Activated CD4-positive, alpha-beta memory T cell treated with anti-CD3 and anti-CD28 coated beads for 36 hours (primary cell): ENCODE measurements at regions not wholly inside any gene's neighbourhood (a gene's known extent, or its start where the extent isn't known, plus 50 kb on each side); places are given as distances from the start of the nearest gene placed in this dataset.

ENCODE experiments used
- CTCF ChIA-PET: fragments of 350-600 bp; sonication (Branson Sonifier 250); formaldehyde crosslinking; loops from one replicate; lab custom pipeline; 2021; ENCODE audit warnings: antibody characterized with exemption, inconsistent platforms; lab: Charles Lee
- POLR2A ChIA-PET: fragments of 350-600 bp; sonication (Branson Sonifier 250); formaldehyde crosslinking; loops from one replicate; lab custom pipeline; 2021; ENCODE audit warnings: antibody characterized with exemption; lab: Charles Lee
- DNase-seq: peaks from one replicate; pipeline ENCODE4 v3.0.0-alpha.2; 2020
- H3K27ac Mint-ChIP-seq: one replicate; pipeline ENCODE4 v1.8.0; 2021; ENCODE audit warnings: mixed read lengths
- H3K27me3 Mint-ChIP-seq: one replicate; pipeline ENCODE4 v1.8.0; 2021; ENCODE audit warnings: mixed read lengths
- H3K36me3 Mint-ChIP-seq: one replicate; pipeline ENCODE4 v1.8.0; 2021; ENCODE audit warnings: mixed read lengths
- H3K4me1 Mint-ChIP-seq: one replicate; pipeline ENCODE4 v1.8.0; 2021; ENCODE audit warnings: low read depth, mixed read lengths
- H3K4me3 Mint-ChIP-seq: one replicate; pipeline ENCODE4 v1.8.0; 2021; ENCODE audit warnings: mild to moderate bottlenecking, mixed read lengths
- H3K9me3 Mint-ChIP-seq: one replicate; pipeline ENCODE4 v1.8.0; 2021; ENCODE audit warnings: mixed read lengths
- intact Hi-C: fragments of 100-400 bp; cut with micrococcal nuclease; formaldehyde crosslinking; loops from one replicate; pipeline ENCODE4 v1.15.1; 2023

GRCh38 chr7:25611196-25611595 lies 382.9 kb upstream of the NPVF start:
- POLR2A ChIA-PET, result no interaction called here
- CTCF ChIA-PET, result no interaction called here
- intact Hi-C loops, result no loop called here

GRCh38 chr7:25613912-25614311 lies 385.6 kb upstream of the NPVF start:
- intact Hi-C loops, result no loop called here
- DNase-seq, result no peak
- peaks cover 5% of the 10 kb centered on the region for H3K9me3 Mint-ChIP-seq
- H3K27me3 Mint-ChIP-seq, result peaks cover 7% of the 10 kb centered on the region
- ChIA-PET CTCF (no interaction called here), POLR2A (no interaction called here)
- H3K4me3 Mint-ChIP-seq, result no peak overlapping the region
- H3K4me1 Mint-ChIP-seq, result no peaks in the 10 kb centered on the region
- H3K36me3 Mint-ChIP-seq, result no peaks in the 10 kb centered on the region
- H3K27ac Mint-ChIP-seq, result no peak overlapping the region

More at GRCh38 chr7:25611196-25611595, 382.9 kb upstream of the NPVF start:
- no peak overlapping the region for H3K4me3 Mint-ChIP-seq
- H3K27ac Mint-ChIP-seq, result no peak overlapping the region
- peaks cover 5% of the 10 kb centered on the region for H3K9me3 Mint-ChIP-seq
- peaks cover 7% of the 10 kb centered on the region for H3K27me3 Mint-ChIP-seq
- H3K4me1 Mint-ChIP-seq, result no peaks in the 10 kb centered on the region
- H3K36me3 Mint-ChIP-seq, result no peaks in the 10 kb centered on the region
- DNase-seq, result no peak

GRCh38 chr7:25614415-25614814 lies 386.1 kb upstream of the NPVF start:
- Mint-ChIP-seq H3K4me3 (no peak overlapping the region), H3K36me3 (no peaks in the 10 kb centered on the region), H3K27me3 (peaks cover 7% of the 10 kb centered on the region), H3K27ac (no peak overlapping the region), H3K9me3 (peaks cover 5% of the 10 kb centered on the region), H3K4me1 (peaks cover 2% of the 10 kb centered on the region)
- no peak for DNase-seq
- POLR2A ChIA-PET, result no interaction called here
- CTCF ChIA-PET, result interaction anchor here (0.6 kb wide), 1 partner anchor 45 kb away, joined by 3 read pairs; no protein-coding TSS in a partner anchor
- intact Hi-C loops, result no loop called here

- Mint-ChIP-seq H3K4me1 (peaks cover 5% of the 10 kb centered on the region), H3K36me3 (no peaks in the 10 kb centered on the region), H3K27ac (no peak overlapping the region), H3K9me3 (peaks cover 5% of the 10 kb centered on the region), H3K4me3 (no peak overlapping the region), H3K27me3 (peaks cover 7% of the 10 kb centered on the region)
- no peak for DNase-seq
- ChIA-PET POLR2A (no interaction called here), CTCF (interaction anchor here (0.6 kb wide), 1 partner anchor 46 kb away, joined by 3 read pairs; no protein-coding TSS in a partner anchor)
- intact Hi-C loops, result no loop called here
These were observed 386.7 kb upstream of the NPVF start for GRCh38 chr7:25615003-25615402.

- H3K27ac Mint-ChIP-seq, result no peak overlapping the region
- DNase-seq, result no peak
- H3K9me3 Mint-ChIP-seq, result peaks cover 5% of the 10 kb centered on the region
- intact Hi-C loops, result no loop called here
- POLR2A ChIA-PET, result no interaction called here
- peaks cover 11% of the 10 kb centered on the region for H3K4me1 Mint-ChIP-seq
- H3K27me3 Mint-ChIP-seq, result peaks cover 5% of the 10 kb centered on the region
- H3K36me3 Mint-ChIP-seq, result no peaks in the 10 kb centered on the region
- H3K4me3 Mint-ChIP-seq, result no peak overlapping the region
- CTCF ChIA-PET, result no interaction called here
These were observed 387.3 kb upstream of the NPVF start for GRCh38 chr7:25615593-25615992.

GRCh38 chr7:25617214-25617613 lies 388.9 kb upstream of the NPVF start:
- no peak for DNase-seq
- intact Hi-C loops, result no loop called here
- H3K9me3 Mint-ChIP-seq, result peaks cover under 1% of the 10 kb centered on the region
- H3K36me3 Mint-ChIP-seq, result no peaks in the 10 kb centered on the region
- no peak overlapping the region for H3K4me3 Mint-ChIP-seq
- no peak overlapping the region for H3K27ac Mint-ChIP-seq
- peaks cover 16% of the 10 kb centered on the region for H3K4me1 Mint-ChIP-seq
- POLR2A ChIA-PET, result no interaction called here
- peaks cover 5% of the 10 kb centered on the region for H3K27me3 Mint-ChIP-seq
- CTCF ChIA-PET, result interaction anchor here (1.1 kb wide), 1 partner anchor 10 kb away, joined by 5 read pairs; no protein-coding TSS in a partner anchor

- H3K9me3 Mint-ChIP-seq, result no peaks in the 10 kb centered on the region
- ChIA-PET CTCF (no interaction called here), POLR2A (no interaction called here)
- H3K4me1 Mint-ChIP-seq, result peaks cover 16% of the 10 kb centered on the region
- H3K27me3 Mint-ChIP-seq, result peaks cover 5% of the 10 kb centered on the region
- intact Hi-C loops, result no loop called here
- no peak for DNase-seq
- H3K4me3 Mint-ChIP-seq, result no peak overlapping the region
- no peaks in the 10 kb centered on the region for H3K36me3 Mint-ChIP-seq
- H3K27ac Mint-ChIP-seq, result no peak overlapping the region
These were observed 389.4 kb upstream of the NPVF start for GRCh38 chr7:25617673-25618072.

GRCh38 chr7:25619381-25619780 lies 391.1 kb upstream of the NPVF start:
- H3K4me3 Mint-ChIP-seq, result no peak overlapping the region
- peaks cover under 1% of the 10 kb centered on the region for H3K27me3 Mint-ChIP-seq
- CTCF ChIA-PET, result interaction anchor here (1.0 to 1.4 kb wide), 2 partner anchors 52 to 232 kb away, joined by 3 to 6 read pairs; no protein-coding TSS in a partner anchor
- POLR2A ChIA-PET, result no interaction called here
- intact Hi-C loops, result no loop called here
- no peak overlapping the region for H3K27ac Mint-ChIP-seq
- no peaks in the 10 kb centered on the region for H3K36me3 Mint-ChIP-seq
- H3K9me3 Mint-ChIP-seq, result no peaks in the 10 kb centered on the region
- H3K4me1 Mint-ChIP-seq, result peaks cover 16% of the 10 kb centered on the region
- no peak for DNase-seq

GRCh38 chr7:25619963-25620799 lies 391.9 kb upstream of the NPVF start:
- no peaks in the 10 kb centered on the region for H3K27me3 Mint-ChIP-seq
- H3K4me1 Mint-ChIP-seq, result peaks cover 16% of the 10 kb centered on the region
- DNase-seq, result peak; percentile 19
- H3K9me3 Mint-ChIP-seq, result no peaks in the 10 kb centered on the region
- no peaks in the 10 kb centered on the region for H3K36me3 Mint-ChIP-seq
- intact Hi-C loops, result no loop called here
- POLR2A ChIA-PET, result no interaction called here
- no peak overlapping the region for H3K27ac Mint-ChIP-seq
- H3K4me3 Mint-ChIP-seq, result no peak overlapping the region
- CTCF ChIA-PET, result interaction anchor here (1.0 to 1.4 kb wide), 2 partner anchors 53 to 232 kb away, joined by 3 to 6 read pairs; no protein-coding TSS in a partner anchor

GRCh38 chr7:25621993-25622392 lies 393.7 kb upstream of the NPVF start:
- Mint-ChIP-seq H3K9me3 (no peaks in the 10 kb centered on the region), H3K36me3 (no peaks in the 10 kb centered on the region), H3K27me3 (no peaks in the 10 kb centered on the region), H3K4me1 (peaks cover 16% of the 10 kb centered on the region), H3K4me3 (no peak overlapping the region), H3K27ac (no peak overlapping the region)
- DNase-seq, result no peak
- ChIA-PET POLR2A (no interaction called here), CTCF (no interaction called here)
- intact Hi-C loops, result no loop called here

- H3K9me3 Mint-ChIP-seq, result no peaks in the 10 kb centered on the region
- no peak for DNase-seq
- no peak overlapping the region for H3K4me3 Mint-ChIP-seq
- POLR2A ChIA-PET, result no interaction called here
- intact Hi-C loops, result no loop called here
- H3K27me3 Mint-ChIP-seq, result no peaks in the 10 kb centered on the region
- CTCF ChIA-PET, result interaction anchor here (1.3 kb wide), 1 partner anchor 54 kb away, joined by 3 read pairs; no protein-coding TSS in a partner anchor
- H3K4me1 Mint-ChIP-seq, result peaks cover 16% of the 10 kb centered on the region
- H3K27ac Mint-ChIP-seq, result no peak overlapping the region
- no peaks in the 10 kb centered on the region for H3K36me3 Mint-ChIP-seq
These were observed 394.4 kb upstream of the NPVF start for GRCh38 chr7:25622695-25623094.

GRCh38 chr7:25624051-25624450 lies 395.8 kb upstream of the NPVF start:
- H3K9me3 Mint-ChIP-seq, result no peaks in the 10 kb centered on the region
- DNase-seq, result no peak
- H3K27me3 Mint-ChIP-seq, result no peaks in the 10 kb centered on the region
- H3K4me1 Mint-ChIP-seq, result peaks cover 16% of the 10 kb centered on the region
- H3K36me3 Mint-ChIP-seq, result no peaks in the 10 kb centered on the region
- ChIA-PET POLR2A (no interaction called here), CTCF (no interaction called here)
- intact Hi-C loops, result no loop called here
- H3K27ac Mint-ChIP-seq, result no peak overlapping the region
- H3K4me3 Mint-ChIP-seq, result no peak overlapping the region
